ENCODE measurements at regions not wholly inside any gene's neighbourhood (a gene's known extent, or its start where the extent isn't known, plus 50 kb on each side); places are given as distances from the start of the nearest gene placed in this dataset.

DNA sequence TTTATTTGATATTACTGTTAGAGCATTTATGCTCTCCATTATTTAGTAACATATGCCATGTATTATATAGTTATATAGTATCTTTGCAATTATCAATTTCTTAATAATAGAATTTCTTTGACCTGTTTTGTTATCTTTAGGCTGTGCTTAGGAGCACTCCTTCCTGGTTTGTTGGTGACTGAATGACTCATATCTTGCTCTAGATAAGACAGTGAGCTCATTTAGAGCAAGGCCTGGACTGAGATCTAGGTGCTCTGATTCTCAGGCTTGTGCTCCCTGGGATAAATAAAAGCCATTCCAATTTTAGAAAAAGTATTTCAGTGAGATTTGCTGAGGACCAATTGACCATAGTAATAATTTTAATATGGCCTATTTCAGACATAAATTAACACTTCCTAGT lies 951.2 kb downstream of the FLRT2 start:
- no peak overlapping the region for H3K4me2 ChIP-seq
- H3K4me1 ChIP-seq (replicated peaks; ENCODE audit: insufficient read depth): no peaks in the 10 kb centered on the region
- intact Hi-C loops (cut with micrococcal nuclease; ENCODE audit: unreplicated experiment): no loop called here
- no peak for DNase-seq
- H3K79me2 ChIP-seq (ENCODE audit: low read depth): no peaks in the 10 kb centered on the region
- H3K36me3 ChIP-seq (ENCODE audit: low read depth): no peaks in the 10 kb centered on the region
- no peak overlapping the region for H3K4me3 ChIP-seq
- H3K9me3 ChIP-seq (ENCODE audit: insufficient read depth, low read depth): no peaks in the 10 kb centered on the region
- no peak overlapping the region for H3K27ac ChIP-seq
- ChIA-PET POLR2A (ENCODE audit: unreplicated experiment) (no interaction called here), CTCF (no interaction called here)
- no peaks in the 10 kb centered on the region for H3K9me2 ChIP-seq (ENCODE audit: insufficient read depth)
- BruUV-seq (replicated peaks): no TSS peak
- no peaks in the 10 kb centered on the region for H3F3A ChIP-seq (ENCODE audit: insufficient read depth, low read depth)
- no peaks in the 10 kb centered on the region for H3K27me3 ChIP-seq (ENCODE audit: insufficient read depth, low read depth)
- H2AFZ ChIP-seq: no peak overlapping the region
- TF ChIP-seq CTCF (conservative IDR thresholded peaks at IDR 0.05) (no peak), EZH2 (IDR thresholded peaks at IDR 0.05; ENCODE audit: low read depth) (no peak)
- no peaks in the 10 kb centered on the region for H4K20me1 ChIP-seq (ENCODE audit: insufficient read depth)

- Histone ChIP-seq H3K4me3 (no peak overlapping the region), H3K9me3 (ENCODE audit: insufficient read depth, low read depth) (no peaks in the 10 kb centered on the region), H3K4me2 (no peak overlapping the region), H3K27ac (no peak overlapping the region), H3K4me1 (replicated peaks; ENCODE audit: insufficient read depth) (no peaks in the 10 kb centered on the region), H3K79me2 (ENCODE audit: low read depth) (no peaks in the 10 kb centered on the region), H3K27me3 (ENCODE audit: insufficient read depth, low read depth) (no peaks in the 10 kb centered on the region), H2AFZ (no peak overlapping the region), H4K20me1 (ENCODE audit: insufficient read depth) (no peaks in the 10 kb centered on the region), H3K9me2 (ENCODE audit: insufficient read depth) (no peaks in the 10 kb centered on the region), H3F3A (ENCODE audit: insufficient read depth, low read depth) (no peaks in the 10 kb centered on the region), H3K36me3 (ENCODE audit: low read depth) (no peaks in the 10 kb centered on the region)
- intact Hi-C loops (cut with micrococcal nuclease; ENCODE audit: unreplicated experiment): no loop called here
- CTCF ChIA-PET: no interaction called here
- no peak for DNase-seq
- POLR2A ChIA-PET (ENCODE audit: unreplicated experiment): no interaction called here
- BruUV-seq (replicated peaks): no TSS peak
- TF ChIP-seq CTCF (conservative IDR thresholded peaks at IDR 0.05) (no peak), EZH2 (IDR thresholded peaks at IDR 0.05; ENCODE audit: low read depth) (no peak)
Observed at GRCh38 chr14:86464341-86464740, 934.4 kb downstream of the FLRT2 start.

DNA sequence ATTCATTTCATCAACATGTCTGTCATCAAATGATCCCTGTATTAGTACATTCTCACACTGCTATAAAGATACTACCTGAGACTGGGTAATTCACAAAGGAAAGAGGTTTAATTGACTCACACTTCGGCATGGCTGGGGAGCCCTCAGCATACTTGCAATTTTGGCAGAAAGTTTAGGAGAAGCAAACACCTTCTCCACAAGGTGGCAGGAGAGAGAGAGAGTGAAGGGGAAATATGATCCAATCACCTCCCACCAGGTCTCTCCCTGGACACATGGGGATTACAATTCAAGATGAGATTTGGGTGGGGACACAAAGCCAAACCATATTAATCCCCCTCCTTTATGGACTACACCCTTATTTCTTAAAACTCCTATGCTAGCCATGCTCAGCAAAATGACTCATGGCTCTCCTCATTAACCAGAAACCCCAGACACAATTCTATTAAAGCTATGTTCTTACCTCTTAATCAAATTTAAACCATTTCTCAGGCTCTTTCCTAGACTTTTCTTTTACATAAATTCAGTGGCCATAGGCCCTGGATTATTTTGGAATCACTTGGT lies 932.3 kb downstream of the FLRT2 start:
- Histone ChIP-seq H3K4me1 (replicated peaks; ENCODE audit: insufficient read depth) (no peaks in the 10 kb centered on the region), H3K4me2 (no peak overlapping the region), H3K27ac (no peak overlapping the region), H2AFZ (no peak overlapping the region), H3K79me2 (ENCODE audit: low read depth) (no peaks in the 10 kb centered on the region), H3K27me3 (ENCODE audit: insufficient read depth, low read depth) (no peaks in the 10 kb centered on the region), H3K9me3 (ENCODE audit: insufficient read depth, low read depth) (no peaks in the 10 kb centered on the region), H4K20me1 (ENCODE audit: insufficient read depth) (no peaks in the 10 kb centered on the region), H3K36me3 (ENCODE audit: low read depth) (no peaks in the 10 kb centered on the region), H3K9me2 (ENCODE audit: insufficient read depth) (no peaks in the 10 kb centered on the region), H3K4me3 (no peak overlapping the region), H3F3A (ENCODE audit: insufficient read depth, low read depth) (no peaks in the 10 kb centered on the region)
- POLR2A ChIA-PET (ENCODE audit: unreplicated experiment): no interaction called here
- CTCF ChIA-PET: no interaction called here
- intact Hi-C loops (cut with micrococcal nuclease; ENCODE audit: unreplicated experiment): no loop called here
- no peak for TF ChIP-seq EZH2 (IDR thresholded peaks at IDR 0.05; ENCODE audit: low read depth)
- TF ChIP-seq CTCF (conservative IDR thresholded peaks at IDR 0.05): no peak; the same call in none of the 2 replicates
- BruUV-seq (replicated peaks): no TSS peak
- no peak for DNase-seq

Data from PC-9 (cell line).